Stimulated activated CD8-positive, alpha-beta memory T cell treated with anti-CD3 and anti-CD28 coated beads, Interleukin-12 subunit alpha, Interleukin-12 subunit beta, amount 100 ng/mL, for 1 hour (primary cell): ENCODE measurements at regions not wholly inside any gene's neighbourhood (a gene's known extent, or its start where the extent isn't known, plus 50 kb on each side); places are given as distances from the start of the nearest gene placed in this dataset.
"Not testable (repeated sequence)": the region's sequence is repeated elsewhere in the genome, so short reads cannot be mapped to it uniquely, and the experiment has no call there.

Source experiments
- DNase-seq: peaks from one replicate; pipeline ENCODE4 v3.0.0-alpha.2; 2020; ENCODE audit warnings: low read depth

DNA sequence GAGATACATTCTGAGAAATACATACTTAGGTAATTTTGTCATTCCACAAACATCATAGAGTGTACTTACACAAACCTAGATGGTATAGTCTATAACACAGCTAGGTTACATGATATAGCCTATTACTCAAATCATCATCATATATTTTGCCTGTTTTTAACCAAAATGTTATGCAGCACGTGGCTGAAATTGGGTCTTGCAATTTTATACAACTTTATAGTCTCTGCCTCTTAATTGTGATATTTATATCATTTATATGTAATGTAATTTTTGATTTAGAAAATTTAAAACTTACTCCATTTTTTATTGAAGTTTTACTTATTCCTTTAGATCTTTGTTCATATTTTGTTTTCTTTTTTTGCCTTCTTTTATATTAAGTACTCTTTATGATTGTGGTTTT is 350.7 kb upstream of the DCN start:
- DNase-seq, result no peak

DNA sequence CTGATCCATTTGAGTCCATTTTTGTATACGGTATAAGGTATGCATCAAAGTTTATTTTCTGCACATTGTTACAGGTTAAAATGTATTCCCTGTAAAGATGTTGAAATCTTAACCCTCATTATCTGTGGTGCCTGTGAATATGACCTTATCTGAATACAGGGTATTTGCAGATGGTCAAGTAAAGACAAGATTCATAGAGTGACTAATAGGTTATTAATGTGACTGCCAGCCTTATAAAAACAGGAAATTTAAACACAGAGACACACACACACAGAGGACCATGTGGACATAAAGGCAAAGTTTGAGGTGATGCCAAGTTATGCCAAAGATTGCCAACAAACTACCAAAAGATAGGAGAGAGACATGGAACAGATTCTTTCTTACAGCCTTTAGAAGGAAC is 347.2 kb upstream of the DCN start:
- DNase-seq, result no peak

DNA sequence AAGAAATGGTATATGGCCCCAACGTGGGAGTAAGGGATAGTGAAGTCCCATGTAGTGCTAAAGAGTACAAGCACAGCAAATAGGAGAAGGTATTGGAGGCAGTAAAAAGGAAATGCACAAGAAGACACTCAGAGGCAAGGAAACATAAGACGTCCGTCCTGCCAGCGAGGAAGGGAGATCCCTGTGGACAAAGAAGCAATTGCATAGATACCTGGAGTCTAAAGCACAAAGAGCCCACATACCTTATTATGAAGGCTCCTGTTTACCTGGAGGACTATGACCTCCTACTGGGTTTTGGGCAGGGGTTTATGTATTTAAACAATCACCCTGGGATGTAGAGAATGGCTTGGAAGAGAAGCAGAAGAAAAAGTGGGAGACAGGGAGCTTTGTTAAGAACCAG is 341.2 kb upstream of the DCN start:
- no peak for DNase-seq

DNA sequence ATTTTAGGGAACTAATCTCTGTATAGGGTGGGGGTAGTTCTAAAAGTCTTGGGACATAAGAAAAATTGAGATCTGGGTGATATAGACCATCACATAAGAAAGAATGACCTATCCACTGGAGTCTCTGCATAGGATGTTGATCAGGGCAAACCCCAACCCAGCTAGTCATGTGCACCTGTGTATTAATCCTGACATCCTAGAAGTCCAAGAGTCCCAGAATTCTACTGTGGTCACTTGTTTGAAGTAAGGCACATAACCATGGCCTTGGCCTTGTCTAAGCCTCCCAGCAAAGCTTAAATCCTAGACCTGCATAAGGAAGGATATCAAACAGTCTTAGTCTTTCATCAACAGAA is 334.1 kb upstream of the DCN start:
- DNase-seq, result no peak

DNA sequence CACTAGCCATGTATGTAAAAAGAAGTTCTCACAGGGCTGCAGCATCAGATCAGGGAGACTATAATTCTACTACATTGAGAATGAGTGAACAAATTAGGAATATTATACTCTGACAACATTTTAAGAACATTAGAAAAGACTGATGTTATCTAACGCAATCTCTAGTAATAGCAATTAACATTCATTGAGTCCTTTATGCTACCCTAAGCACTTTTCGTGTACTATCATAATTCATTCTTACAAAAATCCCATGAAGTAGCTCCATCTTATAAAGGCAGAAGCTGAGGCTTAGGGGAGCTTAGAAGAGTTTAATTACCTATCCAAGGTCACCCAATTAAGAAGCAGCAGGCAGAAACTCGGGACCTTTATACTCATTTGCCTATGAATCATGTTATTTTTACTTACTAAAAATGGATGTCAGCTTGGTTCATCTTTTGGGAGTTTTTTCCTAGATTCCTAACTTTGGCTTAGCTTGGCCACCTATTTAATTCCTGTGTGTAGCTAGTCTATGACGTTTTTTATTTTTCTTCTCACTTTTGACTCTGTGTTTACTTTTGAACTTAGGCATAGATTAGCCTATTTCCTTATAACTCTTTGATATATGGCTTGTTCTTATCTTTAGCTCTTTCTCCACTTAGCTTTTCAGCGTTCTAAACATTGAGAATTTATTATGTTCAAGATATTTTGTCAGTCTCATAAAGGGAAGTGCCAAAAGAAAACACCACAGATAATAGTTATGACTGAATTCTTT is 333.5 kb upstream of the DCN start:
- no peak for DNase-seq

DNA sequence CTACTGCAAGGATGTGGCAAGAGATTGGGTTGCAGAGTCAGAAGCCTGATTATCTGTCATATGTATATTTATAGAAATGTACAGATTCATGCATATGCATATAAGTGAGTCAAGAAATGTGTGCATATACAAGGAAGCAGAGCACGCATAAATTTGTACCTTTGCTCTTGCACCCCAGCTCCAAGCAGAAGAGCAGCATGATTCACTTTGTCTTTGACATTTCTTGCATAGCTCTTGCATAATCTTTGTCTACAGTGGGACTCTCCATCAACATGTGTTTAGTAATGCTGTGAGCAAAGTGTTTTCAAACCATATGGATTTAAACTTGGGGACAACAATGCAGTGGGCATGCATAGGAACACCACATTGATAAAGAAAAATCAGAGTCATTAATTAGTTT is 330.7 kb upstream of the DCN start:
- DNase-seq, result no peak

DNA sequence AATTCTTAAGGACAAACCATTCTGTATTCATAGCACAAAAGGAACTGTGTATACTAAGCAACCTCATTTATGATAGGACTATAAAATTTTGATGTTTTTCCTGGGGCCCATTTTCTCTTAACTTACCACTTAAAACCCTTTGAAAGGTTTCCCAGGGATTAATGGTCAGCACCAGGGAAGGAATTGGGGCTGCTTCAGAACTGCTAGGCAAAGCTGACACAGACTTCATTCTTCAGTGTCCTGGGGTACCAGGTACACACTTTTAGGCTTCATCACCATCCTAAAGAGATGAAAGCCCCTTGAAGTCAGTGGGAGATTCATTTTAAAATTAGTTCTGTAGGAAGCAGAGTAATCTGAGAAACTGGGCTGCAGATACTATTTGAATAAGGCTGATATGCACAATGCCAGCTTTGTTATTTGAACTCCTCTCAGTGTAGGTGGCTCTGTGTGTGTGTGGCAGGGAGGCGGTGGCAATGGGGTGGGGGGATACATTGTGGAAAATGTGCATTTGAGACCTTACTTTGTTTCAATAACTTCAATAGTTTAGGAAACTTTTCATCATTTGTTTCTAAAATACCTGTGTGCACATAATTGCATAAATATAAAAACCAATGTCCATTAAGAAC is 329.3 kb upstream of the DCN start:
- no peak for DNase-seq

DNA sequence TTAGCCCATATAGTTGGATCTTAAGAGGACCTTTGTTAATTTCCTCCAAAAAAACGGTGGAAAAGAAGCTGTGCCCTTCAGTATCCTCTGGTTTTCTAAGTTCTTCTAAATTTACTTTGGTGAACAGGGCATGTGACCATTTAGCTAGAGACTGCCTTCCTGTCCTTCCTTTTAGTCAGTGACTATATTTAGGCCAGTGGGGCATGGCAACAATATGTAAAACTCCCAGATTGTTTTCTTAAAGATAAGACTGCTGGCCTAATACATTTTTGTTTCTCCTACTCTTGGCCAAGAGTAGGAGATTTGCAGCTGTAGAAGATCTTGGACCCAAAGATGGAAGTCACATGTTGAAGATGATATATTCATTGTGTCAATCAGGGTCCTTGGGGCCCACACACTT is 325.1 kb upstream of the DCN start:
- DNase-seq, result no peak

DNA sequence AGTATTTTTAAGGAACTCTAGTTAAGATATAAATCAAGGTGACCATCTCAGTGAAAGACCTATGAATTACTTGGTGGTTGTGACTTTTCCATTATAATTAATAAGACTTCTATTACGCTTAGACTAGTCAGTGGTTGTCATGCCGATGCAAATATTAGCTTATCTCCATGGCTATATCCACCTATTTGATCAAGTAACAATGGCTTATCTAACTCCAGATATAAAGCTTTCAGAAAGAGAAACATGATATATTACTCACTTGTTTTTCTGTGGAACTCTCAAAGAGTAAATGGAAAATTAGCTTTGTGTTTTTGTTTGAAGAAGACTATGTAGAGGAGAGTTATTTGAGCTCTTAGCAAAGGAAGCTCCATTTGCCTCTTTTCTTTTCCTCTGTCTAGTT is 323.8 kb upstream of the DCN start:
- no peak for DNase-seq

DNA sequence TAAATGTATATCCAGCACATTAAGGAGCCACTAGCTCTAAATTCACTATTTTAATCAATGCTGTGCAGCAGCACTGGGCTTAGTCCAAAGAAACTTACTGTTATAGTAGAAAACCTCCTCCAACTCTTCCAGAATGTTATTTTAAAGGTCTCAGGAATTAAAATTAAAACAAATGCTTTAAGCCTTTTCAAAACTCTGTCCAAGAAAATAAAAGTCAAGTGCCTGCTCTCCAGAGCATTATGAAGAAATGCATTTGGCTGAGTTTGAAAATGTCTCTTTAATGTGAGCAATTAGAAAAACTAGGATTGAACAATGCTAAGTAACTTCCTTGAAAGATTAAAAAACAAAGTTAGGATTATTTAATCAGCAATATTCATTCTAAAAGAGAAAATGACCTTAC is 322.4 kb upstream of the DCN start:
- no peak for DNase-seq

DNA sequence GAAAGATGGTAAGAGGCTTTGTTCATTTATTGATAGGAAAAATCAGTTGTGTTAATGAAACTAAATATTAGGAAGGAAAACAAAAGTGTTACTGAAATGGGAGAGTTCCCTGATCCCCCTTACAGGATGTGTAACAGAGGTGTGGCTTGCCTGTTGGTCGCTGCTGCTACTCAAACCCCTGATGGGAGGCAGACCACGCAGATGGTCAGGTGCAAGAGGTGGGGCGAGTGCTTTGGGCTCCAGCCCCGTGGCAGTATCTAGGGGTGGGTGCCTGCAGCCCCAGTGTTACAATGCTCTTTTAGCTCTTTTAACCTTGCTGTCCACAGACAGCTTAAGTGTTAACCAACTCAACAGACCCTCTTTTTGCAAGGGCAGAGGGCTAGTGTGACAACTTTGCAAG is 319.6 kb upstream of the DCN start:
- DNase-seq, result no peak

DNA sequence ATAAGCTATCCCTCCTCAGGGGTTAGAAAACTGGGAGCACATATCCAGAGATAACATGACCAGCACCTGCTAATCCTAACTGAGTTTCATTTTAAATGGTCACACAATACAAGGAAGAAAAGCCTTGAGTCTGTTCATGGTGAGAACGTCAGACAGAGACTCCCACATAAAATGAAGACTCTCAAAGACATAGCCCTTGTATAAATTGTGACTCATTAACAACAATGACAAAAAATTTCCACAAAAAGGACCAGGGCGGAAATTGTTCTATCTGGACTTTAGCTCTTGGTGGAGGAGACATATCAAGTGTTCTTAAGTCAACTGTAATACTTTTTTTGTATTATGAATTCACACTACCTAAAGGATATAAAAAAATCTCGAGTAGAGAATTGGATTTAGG is 313.7 kb upstream of the DCN start:
- no peak for DNase-seq

DNA sequence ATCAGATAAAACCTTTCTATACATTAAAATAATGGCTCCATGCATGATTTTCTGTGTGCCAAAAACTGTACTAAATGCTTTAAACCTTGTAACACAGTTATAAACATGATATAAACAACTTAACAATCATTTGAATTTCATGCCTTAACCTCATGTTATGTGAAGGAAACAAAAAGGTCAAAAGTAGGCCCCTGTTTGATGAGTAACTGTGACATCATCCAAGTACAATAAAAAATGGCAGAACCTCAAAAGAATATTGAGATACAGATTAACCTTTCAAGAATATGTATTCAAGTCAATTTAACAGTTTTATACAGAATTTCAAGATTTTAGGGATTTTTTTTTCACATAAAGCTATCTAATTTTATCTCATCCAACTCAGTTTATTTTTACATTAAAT is 310.7 kb upstream of the DCN start:
- no peak for DNase-seq

DNA sequence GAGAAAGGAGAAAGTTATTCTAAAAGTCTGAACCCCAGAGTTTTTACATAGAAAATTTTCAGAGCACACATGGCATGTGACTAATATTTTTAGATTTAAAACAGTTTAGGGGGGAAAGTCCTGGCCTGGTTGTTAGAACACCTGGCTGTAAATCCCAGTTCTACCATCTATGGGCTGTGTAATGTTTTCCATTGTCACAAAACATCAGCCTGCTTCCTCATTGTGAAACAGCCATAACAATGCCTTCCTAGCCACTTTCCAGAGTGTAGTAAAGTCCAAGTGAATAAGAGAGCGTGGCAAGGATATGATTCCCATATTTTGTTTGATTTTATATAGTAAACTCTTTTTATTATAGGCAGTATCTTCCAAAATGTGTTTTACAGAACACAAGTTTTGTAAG is 310.0 kb upstream of the DCN start:
- DNase-seq, result no peak

DNA sequence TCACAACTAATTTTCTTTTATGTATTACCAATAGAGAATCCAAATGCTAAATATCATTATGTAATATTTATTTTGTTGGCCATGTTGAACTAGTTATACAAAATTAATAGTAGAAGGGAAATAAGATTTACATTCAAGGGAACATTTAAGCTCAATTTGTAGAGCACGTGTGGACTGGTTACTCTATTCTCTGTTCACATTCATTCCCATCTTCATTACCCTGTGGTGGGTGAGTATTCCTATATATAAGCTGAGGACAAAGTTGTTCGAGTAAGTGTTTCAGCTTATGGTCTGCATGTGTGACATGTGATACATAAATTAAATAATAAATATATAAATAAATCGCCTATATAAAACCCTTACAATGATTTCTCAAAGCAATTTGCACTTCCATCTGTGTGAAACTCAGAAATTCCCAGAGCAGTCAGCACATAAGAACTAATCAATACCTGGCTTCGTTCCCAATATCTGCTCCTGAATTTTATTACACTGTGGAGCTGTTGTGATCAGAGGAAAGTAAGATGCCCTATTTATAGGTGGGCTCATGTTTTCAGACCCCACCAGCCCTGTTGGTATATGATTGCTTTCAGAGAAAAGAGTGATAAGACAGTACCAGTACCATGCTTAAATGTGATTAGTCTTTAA is 308.2 kb upstream of the DCN start:
- no peak for DNase-seq

DNA sequence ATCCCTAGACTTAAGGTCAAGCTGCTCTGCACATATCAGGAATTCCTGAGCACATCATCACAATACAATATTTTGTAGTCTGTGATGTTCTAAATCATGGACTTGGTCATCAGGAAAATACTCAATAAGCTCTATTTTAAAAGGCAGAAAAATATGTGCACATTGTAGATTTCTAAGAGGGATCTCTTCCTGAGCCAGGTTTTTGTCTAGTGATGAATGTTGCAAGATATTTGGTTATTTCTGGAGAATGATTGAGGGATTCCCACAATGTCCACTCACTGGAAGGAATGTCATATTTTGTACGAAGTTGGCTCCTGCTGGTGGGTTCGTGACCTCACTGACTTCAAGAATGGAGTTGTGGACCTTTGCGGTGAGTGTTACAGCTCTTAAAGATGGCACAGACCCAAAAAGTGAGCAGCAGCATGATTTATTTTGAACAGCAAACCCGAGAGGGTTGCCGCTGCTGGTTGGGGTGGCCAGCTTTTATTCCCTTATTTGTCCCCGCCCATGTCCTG is 300.9 kb upstream of the DCN start:
- DNase-seq, result no peak

DNA sequence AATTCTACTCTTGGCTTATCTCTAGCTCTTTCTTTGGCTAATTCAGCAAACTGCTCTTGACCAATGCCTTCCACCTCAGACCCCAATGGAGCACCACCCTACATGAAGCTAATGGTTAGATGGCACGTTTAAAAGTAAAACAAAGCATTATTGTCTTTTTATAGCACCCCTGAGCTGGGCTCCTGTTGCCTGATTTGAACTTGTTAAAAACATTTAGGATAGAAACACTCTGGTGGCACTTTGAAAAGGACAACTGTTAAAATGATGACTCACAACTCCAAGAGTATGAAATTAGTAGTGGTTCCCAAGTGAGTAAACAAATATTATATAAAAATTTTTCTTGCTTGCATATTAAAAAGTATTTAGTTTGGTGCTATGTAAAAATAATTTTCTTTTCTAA is 299.6 kb upstream of the DCN start:
- DNase-seq, result no peak

DNA sequence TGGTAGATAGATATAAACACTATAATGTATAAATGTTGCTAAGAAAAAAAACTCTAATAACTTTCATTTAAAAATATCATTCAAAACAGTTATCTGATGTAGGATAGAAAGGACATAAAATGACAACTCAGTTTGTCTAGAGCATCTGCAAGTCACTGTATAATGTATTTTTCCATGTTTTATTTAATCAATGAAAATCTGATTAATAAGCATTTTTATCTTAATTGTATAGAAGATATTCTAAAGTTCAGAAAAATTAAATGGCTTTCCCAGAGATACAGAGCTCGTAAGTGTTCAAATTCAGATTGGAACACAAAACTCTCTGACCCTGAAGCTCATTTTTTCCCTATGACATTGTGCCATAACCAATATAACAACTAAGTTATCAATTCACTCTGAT is 295.9 kb upstream of the DCN start:
- DNase-seq, result no peak

DNA sequence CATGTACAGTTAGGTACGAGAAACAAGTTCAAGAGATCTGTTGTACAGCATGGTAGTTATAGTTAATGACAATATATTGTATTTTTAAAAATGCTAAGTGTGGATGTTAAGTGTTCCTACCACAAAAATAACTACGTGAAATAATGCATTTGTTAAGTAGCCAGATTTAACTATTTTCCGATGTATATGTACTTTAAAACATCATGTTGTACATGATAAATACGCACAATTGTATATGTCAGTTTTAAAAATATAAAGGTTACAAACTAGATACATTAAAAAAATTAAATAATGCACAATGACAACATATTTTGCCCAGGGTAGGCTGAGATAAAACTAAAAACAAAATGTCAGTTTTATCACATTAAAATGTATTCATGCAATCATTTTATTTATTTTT is 285.1 kb upstream of the DCN start:
- no peak for DNase-seq

DNA sequence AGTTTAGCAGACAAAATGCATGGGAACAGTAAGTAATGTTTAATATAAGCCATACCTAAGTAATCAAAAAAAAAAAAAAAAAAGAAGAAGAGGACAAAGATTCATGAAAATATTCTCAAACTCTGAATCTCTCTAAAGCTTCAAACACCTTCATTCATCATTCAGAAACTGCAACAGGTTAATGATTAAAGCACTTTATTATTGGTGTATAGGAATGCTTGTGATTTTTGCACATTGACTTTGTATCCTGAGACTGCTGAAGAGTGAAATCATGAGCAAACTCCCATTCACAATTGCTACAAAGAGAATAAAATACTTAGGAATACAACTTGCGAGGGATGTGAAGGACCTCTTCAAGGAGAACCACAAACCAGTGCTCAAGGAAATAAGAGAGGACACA is 278.4 kb upstream of the DCN start:
- no peak for DNase-seq

DNA sequence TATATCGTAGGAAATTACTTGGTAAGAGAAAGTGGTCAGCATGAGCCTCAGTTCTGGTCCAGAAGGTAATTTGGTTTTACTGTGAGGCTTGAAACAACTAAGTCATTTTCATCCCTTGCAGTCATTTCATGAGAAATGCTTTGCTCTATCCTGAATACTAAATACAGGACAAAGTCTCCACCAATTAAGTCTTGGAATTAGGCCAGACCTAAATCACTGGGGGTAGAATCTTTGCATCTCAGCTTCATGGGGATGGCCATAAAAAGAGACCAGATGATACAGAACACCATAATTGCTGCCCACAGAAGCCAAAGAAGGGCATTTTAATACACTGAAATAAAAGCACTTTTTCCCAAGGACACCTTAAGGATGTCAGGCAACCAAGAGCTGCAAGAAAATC is 277.9 kb upstream of the DCN start:
- DNase-seq, result no peak

DNA sequence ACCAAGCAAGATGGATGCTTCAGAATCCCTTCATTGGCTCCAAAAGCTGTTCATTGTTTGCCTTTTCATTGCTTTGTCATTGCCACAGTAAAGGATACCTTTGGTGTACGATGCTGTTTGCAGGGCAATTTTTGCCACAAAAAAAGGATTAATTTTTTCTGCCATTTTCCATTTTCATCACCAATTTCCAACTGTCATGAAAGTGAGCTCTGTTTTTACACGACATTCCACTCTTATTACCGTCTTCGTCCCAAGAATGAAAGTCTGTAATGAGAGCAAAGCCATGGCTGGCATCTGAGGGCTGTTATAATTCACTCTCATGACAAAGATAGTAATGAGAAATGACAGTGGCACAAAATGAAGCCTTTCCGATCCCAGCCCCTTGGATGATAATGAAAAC is 272.7 kb upstream of the DCN start:
- no peak for DNase-seq

DNA sequence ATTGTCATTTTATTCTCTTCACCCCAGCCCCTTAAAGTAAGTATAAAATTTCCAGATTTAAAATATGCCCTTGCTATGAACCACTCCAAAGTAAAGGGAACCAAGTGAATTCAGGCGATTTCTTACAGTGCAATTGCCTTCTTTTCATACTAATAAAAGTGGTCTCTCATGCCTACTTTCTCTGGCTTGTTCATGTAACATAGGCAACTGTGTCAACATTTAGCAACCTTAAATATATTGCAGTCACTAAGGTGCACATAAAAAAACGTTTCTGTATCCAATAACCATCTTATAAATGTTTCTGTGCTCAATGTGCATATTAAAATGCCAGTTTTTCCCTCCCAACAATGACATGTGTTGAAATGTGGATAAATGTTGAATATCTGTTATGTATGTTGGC is 271.6 kb upstream of the DCN start:
- no peak for DNase-seq

DNA sequence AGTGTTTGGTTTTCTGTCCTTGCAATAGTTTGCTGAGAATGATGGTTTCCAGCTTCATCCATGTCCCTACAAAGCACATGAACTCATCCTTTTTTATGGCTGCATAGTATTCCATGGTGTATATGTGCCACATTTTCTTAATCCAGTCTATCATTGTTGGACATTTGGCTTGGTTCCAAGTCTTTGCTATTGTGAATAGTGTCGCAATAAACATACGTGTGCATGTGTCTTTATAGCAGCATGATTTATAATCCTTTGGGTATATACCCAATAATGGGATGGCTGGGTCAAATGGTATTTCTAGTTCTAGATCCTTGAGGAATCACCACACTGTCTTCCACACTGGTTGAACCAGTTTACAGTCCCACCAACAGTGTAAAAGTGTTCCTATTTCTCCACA is 269.8 kb upstream of the DCN start:
- DNase-seq, result not testable (repeated sequence)
